ENCODE measurements at regions not wholly inside any gene's neighbourhood (a gene's known extent, or its start where the extent isn't known, plus 50 kb on each side); places are given as distances from the start of the nearest gene placed in this dataset.

DNA sequence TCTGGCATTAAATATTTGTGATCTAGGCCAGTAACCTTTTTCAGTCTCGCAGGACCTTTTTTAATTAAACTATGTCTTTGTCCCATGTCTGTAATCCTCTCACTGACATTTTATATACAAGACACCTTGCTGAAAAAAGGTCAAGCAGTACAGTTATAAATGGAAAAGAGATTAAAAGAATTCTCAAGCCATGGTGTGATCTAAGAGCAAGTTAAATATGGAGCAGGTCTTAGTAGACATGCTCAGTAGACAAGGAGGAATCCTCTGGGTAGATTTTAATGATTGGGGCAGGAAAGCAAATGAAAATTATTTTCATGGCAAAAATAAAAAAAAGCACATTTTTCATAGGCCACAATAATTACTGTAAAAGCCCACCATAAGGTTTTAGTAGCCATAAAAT lies 203.5 kb downstream of the PPP1R3A start:
- DNase-seq = no peak

DNA sequence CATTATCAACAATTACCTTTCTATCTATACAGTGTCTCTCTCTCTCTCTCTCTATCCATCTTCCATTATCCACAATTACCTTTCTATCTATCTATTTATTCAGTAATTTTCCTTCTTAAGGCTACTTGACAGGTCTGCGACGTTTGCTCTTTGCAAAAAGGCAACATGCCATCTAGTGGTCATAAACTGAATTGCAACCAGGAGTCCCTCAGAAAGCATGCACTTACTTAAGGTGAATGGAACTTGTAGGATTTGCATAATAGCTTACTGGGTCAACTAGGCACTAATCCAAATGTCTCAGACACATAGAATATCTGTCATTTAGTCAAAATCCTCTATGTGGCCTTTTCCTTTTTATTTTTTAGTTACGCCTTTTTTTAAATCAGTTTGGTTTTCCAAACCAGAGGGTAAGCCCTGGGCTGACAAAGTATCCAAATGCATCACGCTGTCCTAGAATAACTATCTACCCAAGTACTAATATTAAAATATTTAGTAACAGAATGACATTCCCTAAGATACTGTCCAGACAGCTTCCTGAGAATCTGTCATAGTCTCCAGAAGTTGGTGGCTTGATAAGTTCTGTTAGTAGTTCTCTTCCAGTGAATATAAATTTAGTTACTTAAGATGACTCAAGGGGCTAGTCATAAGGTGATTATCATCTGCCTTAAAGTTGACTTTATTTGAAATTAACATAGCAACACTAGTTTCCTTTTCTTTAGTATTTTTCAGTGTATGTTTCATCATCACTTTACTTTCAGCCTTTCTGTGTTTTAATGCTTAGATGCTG lies 208.3 kb downstream of the PPP1R3A start:
- peak in 9 of 56 donors; percentile 0 to 29 (median 4) for DNase-seq

DNA sequence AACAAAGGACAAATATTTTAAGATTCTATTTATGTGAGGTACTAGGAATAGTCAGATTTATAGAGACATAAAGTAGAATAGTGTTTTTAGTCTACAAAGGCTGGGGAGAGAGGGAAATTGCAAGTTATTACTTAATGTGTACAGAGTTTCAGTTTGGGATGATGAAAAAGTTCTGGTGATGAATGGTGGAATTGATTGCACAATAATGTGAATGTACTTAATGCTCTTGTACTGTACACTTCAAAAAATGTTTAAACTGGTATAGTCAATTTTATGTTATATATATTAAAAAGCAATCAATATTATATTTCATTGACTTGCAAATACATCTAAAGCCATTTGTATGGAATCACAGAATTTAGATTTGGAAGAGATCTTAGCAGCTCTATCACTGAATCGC lies 213.4 kb downstream of the PPP1R3A start:
- no peak for DNase-seq

DNA sequence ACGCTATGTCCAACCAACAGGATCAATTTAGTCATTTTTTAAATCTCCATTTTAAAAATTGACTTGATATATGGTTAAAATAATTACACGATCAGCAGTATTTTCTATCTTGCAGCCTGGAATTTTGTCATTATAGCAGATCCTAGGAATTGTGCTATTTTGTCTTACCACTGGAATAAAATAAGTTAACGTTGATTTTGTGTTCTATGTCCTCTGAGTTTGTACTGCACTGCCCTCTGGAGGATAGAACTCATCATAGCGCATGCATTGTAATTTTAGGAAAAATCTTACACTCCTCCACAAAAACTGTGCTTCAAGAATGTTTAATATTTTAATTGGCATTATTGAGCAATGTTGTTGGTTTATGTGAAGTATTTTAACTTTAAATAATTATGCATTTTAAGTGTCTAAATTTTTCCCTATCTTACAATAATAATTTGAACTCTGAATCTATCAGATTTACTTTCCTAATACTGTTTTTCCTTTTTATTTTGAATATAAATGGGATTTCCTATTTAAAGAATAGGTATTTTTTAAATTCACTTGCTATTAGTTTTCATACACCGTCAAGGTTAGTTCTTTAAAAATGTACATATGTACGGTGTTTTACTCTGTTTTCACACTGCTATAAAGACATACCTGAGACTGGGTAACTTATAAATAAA lies 220.1 kb downstream of the PPP1R3A start:
- DNase-seq = peak in 4 of 56 donors; percentile 0 to 18 (median 8)

DNA sequence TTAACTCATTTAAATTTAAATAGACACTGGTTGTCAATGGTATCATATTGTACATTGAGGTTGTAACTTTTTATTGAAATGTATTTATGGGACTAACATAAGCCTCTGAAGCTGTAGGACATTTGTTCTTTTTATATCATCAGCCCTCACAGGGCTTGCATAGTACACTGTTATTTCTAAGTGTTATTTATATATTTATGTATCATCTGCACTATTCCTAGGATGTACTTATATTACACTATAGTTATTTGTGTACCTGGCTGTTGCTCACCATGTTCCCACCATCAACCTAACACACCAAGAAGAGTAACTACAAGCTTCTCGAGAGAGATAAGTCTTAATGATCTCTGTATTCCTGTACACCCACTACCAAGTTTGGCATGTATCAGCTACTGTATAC lies 224.7 kb downstream of the PPP1R3A start:
- DNase-seq = no peak

DNA sequence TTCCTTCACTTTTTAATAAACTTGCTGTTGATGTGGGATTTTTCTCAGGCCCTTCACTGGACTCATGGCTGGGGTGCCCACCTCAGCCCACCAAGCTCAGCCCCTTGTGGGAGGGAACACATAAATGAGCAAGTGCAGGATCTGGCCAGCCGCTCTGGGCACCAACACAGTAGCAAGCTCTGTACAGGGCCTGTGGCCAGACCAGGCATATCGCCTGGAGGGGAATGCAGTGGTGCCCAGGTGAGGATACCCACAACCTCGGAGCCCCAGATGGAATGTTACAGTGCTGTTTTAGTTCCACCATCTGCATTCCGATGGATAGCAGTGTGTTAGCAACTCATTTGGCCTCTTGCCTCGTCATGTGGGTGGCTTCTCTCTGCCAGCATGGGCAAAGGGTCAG lies 234.6 kb downstream of the PPP1R3A start:
- DNase-seq = no peak

DNA sequence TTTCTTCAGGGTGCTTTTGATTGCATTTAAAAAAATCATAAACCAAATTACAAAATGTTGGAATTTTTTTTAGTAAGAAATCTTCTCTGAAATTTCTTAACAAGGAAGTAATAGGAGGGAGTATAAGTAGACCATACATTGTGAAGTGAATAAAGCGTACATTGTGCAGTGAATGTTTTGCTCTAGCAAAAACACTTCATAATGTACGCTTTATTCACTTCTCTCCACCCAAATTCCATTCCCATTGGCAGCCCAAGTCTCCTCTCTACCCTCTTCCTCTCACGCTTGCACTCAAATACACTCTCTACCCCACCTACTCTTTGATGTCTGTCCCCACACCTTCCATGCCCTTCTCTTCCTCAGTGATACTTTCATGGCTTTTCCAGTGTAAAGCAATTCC lies 241.0 kb downstream of the PPP1R3A start:
- no peak for DNase-seq

DNA sequence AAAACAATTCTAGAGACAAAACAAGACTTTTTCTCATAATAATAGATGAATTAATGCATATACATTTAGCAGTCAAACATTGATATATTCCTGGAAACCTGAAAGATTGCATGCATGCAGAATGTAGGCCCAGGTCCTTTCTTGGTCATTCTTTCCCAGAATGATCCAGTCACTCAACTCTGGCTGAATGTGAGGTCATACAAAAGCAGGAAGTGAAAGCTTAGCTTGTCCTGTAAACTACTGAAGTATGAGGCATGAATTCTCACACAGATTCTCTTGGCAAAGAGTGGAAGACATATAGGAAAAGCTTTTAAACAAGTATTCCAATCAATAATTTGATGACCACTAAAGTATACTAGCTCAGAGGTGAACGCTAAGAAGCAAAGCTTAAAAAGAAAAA lies 253.9 kb downstream of the PPP1R3A start:
- no peak for DNase-seq

DNA sequence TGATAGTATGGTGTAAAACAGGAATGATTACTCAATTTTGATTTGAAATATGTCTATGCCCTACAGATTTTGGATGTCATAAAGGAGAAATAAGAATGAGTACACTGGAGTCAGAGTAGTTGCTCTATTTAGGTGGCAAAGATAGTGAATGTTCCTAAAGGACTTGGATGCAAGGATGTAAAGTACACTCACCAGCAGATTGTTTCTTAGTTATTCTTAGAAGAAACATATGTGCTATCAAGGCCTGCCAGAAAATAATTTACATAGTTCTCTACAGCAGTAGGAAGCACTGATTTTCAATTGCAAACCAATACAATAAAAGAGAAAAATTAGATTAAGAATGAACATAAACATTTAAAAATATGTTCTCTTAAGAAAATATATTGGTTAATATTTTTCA lies 259.4 kb downstream of the PPP1R3A start:
- no peak for DNase-seq

DNA sequence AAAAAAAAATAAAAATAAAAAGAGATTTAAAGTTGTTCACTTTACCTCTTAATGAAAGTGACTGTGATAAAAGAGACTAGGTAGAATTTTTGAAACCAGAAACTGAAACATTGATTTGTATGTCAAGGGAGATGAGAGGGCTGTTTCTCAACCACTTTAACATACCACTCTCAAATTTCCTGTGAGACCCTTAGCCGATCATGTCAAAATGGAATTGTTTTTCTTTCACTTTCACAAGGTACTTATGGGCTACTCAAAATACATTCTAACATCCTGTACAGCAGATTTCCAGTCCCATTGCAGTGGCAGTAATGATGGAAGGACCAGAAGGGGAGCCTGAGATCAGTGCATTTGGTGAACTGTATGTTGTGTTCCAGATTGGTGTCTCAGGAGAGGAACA lies 261.2 kb downstream of the PPP1R3A start:
- no peak for DNase-seq

DNA sequence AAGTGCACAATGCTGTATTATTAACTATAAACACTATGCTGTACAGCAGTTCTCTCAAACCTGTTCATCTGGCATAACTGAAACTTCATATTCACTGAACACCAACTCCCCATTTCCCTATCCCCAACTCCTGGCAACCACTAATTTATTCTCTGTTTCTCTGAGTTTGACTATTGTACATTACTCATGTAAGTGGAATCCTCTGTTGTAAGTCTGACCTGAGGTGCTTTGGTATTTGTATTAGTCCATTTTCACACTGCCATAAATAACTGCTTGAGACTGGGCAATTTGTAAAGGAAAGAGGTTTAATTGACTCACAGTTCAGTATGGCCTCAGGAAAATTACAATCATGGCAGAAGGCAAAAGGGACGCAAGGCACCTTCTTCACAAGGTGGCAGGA lies 266.3 kb downstream of the PPP1R3A start:
- DNase-seq = no peak

DNA sequence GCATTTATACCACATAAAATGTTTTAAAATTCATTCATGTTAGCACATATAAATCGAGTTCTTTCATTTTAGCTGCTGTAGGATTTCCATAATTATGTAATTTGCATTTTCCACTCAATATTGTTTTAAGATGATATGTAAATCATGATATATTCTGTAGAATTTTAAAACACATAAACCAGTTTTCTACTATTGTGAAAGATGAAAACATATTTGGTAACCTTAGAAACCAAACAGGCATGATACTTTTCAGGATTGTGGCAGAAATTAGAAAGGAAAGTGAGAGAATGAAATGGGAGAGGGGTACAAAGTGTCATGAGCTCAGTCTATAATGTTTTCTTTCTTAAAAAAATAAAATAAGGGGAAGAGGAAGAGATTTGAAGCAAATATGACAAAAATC lies 269.3 kb downstream of the PPP1R3A start:
- no peak for DNase-seq

DNA sequence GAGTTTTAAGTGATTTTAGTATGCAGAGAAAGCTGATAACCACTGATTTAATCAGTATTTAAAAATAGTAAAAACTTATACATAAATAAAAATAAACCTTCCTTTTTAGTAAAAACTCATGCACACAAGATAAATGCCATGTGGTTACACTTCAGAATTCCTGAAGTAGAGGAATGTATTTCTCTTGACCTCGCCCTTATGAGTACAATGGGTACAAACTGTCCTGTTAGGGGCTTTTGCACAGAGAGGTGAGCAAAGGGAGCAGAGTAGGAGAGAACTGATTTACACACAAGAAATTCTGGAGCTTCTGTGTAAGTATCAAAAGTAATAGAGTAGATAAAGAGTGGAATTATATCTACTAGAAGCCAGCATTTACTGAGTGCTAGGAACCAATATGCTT lies 279.6 kb downstream of the PPP1R3A start:
- DNase-seq = no peak

DNA sequence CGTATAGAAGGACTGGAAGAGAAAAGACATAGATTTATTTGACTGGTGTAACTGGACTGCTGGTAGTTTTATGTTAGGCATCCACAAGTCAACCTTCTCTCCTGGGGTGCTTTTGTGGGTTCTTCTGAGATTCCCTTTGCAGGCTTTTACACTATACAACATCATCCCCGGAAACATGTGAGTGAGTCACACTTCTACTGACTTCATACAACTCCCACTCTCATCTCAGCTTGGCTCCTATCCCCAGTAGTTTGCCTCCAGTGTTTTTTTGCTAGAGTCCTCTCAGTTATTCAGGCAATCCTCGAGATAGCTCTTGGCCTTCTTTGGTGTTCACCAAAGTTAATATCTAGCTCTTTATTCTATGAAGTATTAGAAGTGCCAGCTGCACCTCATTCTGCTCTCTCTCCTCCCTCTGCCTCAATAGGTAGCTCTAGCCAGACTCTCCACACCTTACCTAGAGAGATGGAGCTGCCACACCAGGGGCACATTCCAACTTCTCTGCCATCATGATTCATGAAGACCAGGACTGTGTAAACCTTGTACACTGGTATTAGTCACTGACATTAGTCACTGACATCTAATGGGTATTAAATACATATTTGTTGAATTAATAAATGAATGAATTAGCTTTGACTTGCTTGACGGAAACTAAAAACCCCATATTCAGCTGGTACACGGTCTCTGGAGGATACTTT lies 281.9 kb downstream of the PPP1R3A start:
- DNase-seq = no peak

DNA sequence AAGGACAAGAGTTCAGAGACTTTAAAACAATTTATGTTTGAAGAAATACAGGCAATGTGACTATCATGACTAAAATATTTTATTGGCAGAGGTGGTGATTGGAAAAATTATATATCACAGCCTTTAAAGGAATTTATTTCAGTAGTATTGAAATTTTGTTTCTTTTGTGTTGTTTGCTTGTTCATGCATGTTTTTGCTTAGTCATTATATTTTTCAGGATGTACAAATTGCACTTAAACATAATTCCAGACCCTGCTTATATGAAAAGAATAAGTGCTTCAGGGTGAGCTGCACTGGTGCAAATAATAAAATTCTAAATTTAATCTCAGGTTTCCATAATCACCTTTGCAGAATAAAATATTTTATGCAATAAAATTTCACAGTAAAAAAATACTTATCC lies 283.3 kb downstream of the PPP1R3A start:
- no peak for DNase-seq

DNA sequence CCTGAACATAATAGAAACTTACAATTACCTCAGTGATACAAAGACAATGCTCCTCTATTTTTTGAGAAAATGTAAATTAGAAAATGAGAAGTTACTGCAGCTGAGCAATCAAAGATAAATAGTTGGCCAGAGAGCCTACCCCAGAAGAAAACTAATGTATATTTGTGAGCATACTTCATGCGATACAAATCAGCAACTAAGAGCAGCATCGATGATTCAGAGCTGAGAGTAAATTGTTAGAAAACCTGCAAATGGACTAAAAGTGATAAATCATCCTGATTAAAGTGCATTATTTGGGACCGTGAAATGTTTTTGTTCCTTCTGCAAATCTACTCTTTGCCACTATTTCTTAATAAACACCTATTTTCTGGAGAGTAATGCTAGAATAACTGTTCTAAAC lies 285.7 kb downstream of the PPP1R3A start:
- DNase-seq = no peak

DNA sequence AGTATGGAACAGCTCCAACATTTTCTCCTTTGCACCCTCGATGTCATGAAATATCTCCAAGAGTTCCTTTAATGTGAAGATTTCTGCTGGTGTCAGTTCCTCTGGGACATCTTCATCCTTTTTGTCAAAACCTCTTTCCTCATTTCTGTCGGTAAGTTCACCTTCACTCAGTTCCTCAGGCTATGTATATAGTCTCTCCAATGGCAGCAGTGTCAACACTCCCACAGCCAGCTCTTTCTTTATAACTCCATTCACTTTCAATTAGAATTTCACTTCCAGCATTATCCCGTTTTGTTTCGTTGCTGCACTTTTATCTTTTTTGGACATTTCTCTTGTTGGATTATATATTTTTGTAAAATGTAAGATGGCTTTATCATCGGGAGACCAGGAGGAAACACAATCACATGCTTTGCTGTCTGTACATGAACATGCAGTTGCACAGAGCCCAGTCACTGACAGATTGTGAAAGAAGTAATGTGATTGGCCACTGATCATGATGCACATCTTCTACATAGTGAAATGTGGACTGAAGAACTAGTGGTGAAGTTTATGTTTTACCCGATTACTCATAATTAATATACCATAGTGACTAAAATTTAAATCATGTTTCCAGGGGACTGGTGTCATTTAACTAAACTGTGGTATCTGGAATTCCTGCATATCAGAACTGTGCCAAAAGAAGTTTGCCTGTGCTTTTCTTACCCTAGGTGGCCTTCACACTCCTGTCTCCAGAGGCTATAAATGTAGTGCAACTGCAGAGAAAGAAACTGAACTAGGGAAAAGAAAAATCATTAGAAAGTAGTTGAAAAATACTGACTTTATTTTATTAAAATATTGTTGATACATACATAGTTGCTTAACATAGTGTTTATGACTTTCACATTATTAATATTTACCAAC lies 289.6 kb downstream of the PPP1R3A start:
- no peak for DNase-seq

DNA sequence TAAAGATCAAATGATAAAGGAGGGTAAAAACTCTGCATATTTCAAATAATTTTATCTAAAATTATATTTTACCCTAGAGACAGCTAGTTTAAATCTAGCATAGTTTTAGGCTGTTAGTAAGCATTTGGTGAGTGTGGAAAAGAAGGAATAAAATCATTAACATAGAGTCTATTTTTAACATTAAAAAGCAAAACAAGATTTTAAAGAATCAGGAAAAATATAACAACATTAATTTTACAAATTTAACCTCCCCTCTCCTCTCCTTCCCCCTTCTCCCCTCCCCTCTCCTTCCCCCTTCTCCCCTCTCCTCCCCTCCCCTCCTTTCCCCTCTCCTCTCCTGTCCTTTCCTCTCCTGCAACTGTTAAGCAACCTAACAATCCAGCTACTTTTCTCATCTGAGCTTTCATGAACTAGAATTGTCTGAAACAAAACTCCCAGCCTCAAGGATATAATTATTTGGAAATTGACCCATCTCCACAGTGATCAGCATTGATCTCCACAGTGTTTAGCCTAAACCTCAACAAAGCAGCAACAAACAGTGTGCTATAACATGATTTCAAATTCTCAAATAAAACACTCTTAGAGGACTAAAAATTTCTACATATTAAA lies 293.2 kb downstream of the PPP1R3A start:
- DNase-seq = no peak

DNA sequence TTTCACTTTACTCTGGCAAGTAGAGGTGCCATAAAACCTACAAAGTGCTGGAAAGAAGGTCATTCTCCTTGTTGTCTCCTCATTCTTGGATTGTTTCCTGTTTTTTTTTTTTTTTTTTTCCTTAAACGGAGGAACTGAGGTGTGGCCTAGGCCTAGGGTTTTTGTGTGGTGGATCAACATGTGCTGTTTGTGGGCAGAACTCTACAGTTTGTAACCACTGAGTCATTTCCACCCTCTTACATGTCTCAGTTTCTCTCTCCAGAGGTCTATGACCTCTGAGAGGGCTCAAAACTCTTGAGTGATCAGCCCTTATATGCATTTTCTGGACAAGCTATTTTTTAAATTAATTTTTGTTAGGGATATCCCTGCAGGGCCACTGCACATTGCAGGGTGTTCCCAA lies 296.0 kb downstream of the PPP1R3A start:
- no peak for DNase-seq

DNA sequence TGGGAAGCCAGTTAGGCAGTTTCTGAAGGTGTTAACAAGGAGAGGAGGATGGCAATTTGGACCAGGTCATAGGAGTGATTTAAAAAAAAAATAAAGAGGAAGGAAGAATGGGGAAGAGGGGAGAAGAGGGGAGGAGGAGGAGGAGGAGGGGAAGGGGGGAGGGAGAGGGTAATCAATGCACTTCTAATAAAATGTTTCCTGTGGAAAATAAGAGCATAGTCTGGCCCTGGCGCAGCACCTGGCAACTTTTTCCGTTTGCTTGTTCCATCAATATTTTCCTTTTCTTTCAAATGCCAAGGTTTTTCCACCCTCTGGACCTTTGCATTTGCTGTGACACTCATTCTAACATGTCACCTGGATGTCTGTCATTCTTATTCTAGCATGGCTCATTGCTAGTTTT lies 308.2 kb downstream of the PPP1R3A start:
- DNase-seq = no peak

DNA sequence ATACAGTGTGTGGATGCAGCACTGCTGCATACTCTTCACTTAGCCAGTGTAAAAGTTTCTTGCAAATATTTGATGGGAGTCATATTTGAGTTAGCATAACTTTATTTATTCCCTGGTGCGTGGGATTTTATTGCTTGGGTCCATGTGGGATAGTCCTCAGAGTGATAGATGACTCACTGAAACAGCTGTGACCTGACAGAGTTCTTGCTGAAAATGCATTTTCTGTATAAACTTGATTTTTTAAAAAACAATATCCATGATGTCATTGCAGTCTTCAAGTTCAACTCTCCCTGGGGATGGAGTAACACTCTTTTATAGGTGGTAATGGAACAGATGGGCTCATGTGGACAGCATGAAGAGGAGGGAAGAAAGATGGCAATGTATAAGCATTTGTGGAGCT lies 310.0 kb downstream of the PPP1R3A start:
- peak in 5 of 56 donors; percentile 0 to 21 (median 2) for DNase-seq

Measured in amygdala (tissue), 56 donors.